GM19043 (cell line): ENCODE measurements at regions not wholly inside any gene's neighbourhood (a gene's known extent, or its start where the extent isn't known, plus 50 kb on each side); places are given as distances from the start of the nearest gene placed in this dataset.

Source experiments
- ATAC-seq: cut with Tn5 transposase; IDR thresholded peaks from one replicate; pipeline ENCODE4 v1.9.1; 2021; ENCODE audit warnings: low read depth; ENCODE audit not compliant: unreplicated experiment

GRCh38 chr4:84041426-84041825 is 457.7 kb downstream of the NKX6-1 start:
- no peak for ATAC-seq

- ATAC-seq, result no peak
Measured at GRCh38 chr4:84035568-84035967, 463.5 kb downstream of the NKX6-1 start.

GRCh38 chr4:84032372-84032771 is 466.7 kb downstream of the NKX6-1 start:
- peak; percentile 54 for ATAC-seq

DNA sequence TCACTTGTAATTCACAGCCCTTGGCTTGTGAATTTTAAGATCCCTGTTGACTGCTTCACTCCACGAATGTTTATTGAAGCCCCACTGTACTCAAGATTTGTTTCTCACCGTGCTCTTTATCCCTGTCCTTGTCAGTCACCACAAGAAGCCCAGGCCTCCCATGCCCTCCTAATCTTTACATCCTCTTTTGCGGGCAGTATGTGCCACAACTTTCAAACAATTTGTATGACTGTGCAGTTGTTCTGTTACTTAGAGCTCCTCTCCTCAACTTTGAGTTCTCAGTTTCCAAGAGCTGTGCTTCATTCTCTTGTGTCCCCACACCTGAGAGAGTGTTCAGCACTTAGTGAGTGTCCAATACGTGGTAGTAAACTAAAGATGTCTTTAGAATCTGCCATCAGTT is 467.7 kb downstream of the NKX6-1 start:
- no peak for ATAC-seq

DNA sequence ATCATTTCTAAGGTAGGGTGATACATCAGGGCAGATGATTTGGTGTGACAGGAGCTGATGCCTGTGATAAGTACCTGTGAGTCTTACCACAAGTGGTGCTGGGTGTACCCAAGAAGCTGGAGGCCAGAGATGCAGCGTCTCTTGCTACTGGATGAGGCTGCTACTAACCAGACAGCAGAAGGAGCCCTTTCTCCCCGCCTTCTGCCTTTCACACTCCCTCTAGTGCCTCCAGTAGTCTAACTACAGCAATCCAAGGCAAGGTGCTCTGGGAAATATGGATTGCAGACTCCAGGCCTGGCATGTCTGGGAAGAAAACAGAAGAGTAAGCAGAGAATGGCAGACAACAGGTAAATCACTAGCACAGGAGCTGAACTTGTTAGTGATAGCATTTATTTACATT is 470.8 kb downstream of the NKX6-1 start:
- no peak for ATAC-seq

DNA sequence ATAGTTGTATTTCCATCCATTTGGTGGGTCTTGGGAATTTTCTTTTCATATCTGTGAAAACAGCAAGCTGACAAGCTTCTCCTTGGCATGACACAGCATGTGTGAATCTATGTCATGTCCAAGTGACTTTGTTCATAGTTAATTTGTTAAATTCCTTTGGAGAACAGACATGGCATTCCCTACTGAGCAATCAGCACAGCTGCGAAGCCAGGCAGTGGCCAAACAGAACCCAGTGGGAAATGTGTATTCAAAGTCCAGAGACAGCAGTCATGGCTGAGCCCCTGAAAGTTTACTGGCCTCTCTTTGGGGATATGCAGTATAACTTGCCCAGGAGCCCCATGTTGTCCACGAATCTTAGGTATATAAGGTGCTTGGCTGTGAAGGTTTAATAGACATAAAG is 474.7 kb downstream of the NKX6-1 start:
- ATAC-seq, result no peak

- no peak for ATAC-seq
Measured at GRCh38 chr4:84022564-84022963, 476.5 kb downstream of the NKX6-1 start.

- no peak for ATAC-seq
Measured at GRCh38 chr4:84019626-84020025, 479.5 kb downstream of the NKX6-1 start.

DNA sequence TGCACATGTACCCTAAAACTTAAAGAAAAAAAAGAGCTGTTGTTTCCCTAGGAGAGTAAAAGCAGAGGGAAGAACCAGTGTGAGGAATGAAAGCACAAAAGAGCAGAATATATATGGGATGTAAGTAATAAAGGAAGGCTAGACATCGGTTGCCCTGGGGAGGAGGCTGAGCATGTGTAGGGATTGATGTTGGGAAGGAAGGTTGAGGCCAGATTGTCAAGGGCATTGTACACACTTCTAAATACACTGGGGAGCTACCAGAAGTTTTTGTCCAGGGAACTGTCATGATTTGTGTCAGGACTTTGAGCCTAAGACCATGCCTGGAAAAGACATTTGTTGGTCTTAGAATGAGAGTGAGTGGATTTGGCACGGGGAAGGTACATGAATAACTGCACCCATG is 467.1 kb downstream of the GPAT3 start:
- no peak for ATAC-seq

DNA sequence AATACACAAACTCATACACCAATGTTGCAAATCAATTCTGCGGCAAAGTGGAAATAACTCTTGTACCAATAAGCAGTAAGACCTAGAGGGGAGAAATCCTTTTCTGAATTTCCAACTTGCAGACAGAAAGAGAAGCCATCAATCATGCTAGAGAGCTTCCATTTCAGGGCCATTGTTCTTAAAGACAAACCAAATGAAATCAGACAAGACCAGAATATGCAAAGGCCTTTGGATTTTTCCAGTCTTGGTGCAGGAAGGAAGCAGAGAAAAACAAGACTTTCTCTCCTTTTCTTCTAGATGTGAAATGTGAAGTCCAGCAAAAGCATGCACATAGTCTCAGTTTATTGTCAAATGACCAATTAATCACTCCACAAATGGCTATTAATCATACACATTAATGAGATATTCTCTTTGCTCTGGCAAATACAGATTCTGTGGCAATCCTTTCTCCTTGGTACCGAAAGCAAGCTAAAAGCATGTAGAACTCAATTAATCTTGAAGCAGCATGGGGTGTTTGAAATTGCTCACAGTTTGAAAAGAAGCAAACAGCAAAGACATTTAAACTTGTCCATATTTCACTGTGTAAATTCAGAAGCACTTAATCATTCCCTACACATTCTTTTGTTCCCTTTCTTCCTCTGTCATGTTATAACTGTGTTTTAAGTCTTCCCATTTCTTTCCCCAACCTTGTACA is 466.1 kb downstream of the GPAT3 start:
- ATAC-seq, result no peak

DNA sequence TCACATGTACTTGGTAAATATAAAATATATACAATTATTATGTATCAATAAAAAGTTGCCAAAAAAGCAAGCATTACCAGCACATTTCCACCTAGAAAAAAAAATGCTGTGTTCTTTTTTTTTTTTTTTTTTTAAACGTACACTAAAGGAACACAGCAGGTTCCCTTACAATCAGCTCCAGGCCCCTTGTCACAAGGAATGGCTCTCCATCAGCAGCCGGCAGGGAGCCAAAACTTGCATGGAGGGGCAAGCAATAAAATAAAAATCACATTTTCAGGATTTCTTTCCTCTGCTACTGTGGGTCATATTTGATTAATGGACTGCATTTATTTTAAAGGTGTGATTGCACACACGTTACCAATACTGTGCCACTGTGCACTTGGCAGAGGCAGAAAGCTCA is 460.3 kb downstream of the GPAT3 start:
- no peak for ATAC-seq

- ATAC-seq, result no peak
Measured at GRCh38 chr4:83993774-83994173, 457.9 kb downstream of the GPAT3 start.

- ATAC-seq, result no peak
Measured at GRCh38 chr4:83989835-83990234, 453.9 kb downstream of the GPAT3 start.

- ATAC-seq, result no peak
Measured at GRCh38 chr4:83981156-83981555, 445.2 kb downstream of the GPAT3 start.

- ATAC-seq, result no peak
Measured at GRCh38 chr4:83979773-83980172, 443.9 kb downstream of the GPAT3 start.

DNA sequence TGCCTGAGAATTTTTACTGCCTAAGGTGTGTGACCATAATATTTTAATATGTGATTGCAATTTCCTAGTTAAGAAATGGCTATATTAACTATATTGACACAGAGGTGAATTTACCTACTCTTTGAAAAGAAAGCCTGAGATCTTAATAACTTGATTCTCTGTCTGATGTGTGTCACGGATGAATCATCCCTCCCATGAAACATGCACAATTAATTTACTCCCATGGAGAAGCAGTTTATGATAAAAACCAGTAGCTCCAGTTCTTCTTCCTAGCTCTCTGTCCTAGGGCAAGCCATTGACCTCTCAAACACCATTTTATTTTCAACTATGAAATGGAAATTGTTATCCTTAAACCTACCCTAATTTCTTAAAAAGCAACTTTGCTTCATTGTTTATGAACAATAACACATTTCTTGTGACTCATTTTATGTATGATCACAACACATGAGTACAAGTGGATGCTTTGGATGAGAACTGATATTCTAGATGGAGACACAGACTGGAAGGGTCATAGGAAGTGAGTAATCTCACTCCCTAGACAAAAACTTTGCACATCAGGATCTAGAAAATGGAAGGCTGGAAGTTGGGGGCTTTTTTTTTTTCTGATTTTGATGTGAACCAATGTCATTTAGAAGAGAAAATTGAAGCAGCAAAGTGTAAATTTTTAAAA is 438.3 kb downstream of the GPAT3 start:
- ATAC-seq, result no peak

DNA sequence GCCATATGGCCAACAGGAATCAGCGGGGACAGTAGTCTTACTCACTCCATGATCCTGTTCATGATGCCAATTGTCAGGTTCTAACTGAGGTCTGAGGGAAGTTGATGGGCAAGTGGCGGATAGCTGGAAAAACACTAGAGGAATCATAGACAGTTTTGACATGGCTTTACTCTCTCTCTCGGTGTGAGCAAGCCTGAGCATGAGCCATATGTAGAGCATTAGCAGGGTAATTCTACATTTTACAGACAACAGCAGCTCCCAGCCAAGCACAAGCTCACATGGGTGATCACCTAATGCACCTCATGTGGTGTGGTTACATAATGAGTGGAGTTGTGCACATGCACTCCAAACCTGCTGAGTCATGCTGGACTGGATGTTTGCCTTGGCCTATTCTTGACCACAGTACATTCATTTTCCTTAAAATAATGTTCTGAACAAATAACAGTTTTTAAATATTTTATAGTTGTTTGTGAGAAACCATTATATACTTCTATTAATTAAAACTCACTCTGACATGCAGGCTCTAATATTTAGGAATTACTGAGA is 429.2 kb downstream of the GPAT3 start:
- ATAC-seq, result no peak

DNA sequence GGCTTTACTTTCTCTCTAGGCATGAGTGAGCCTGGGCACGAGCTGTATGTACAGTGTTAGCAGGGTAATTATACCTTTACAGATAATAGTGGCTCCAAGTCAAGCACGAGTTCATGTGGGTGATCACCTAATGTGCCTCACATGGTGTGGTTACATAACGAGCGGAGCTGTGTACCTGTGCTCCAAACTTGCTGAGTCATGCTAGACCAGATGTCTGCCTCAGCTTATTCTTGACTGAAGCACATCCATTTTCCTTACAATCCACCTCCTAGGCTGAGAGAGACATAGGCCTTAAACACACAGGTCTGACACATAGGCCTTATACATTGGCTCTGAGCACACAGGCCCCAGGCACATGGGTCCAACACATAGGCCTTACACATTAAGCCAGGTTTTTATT is 426.6 kb downstream of the GPAT3 start:
- ATAC-seq, result no peak

- no peak for ATAC-seq
Measured at GRCh38 chr4:83961575-83961974, 425.7 kb downstream of the GPAT3 start.

- no peak for ATAC-seq
Measured at GRCh38 chr4:83959160-83959559, 423.3 kb downstream of the GPAT3 start.

GRCh38 chr4:83947830-83948193 is 411.9 kb downstream of the GPAT3 start:
- no peak for ATAC-seq

DNA sequence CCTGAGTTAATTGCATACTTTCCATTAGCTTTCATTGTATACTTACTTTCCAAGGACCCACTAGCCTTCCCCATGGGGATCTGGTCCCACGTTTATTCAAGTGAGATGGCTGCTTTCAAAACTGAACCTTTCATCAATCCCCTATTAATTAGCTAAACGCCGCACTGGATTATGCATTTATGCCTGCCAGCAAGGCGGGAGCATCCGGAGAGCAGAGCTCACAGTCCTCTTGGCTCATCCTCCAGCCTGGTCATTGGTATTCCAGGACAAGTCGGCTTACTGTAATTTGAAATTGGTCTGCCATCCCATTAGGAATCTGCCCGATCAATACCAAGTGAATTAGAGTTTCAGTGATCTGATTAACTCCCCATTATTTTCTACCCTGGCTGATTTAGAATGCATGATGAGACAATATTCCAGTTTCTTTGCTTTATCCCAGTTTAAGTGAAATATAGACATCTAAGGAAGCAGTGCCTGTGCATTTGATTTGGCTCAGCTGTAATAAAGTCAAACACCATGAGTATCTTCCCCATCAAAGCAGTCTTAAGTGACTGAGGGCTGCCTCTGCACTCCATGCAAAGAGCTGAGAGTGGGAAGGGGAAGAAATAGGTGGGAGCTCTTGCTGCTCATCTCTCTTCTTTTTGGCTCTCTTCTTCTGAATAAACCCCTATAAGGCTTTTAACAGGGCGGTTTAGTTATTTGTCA is 411.4 kb downstream of the GPAT3 start:
- ATAC-seq, result no peak
